Activated naive CD4-positive, alpha-beta T cell treated with anti-CD3 and anti-CD28 coated beads, Interleukin-2, amount 50 U/mL, for 16 hours (primary cell): ENCODE measurements at regions not wholly inside any gene's neighbourhood (a gene's known extent, or its start where the extent isn't known, plus 50 kb on each side); places are given as distances from the start of the nearest gene placed in this dataset.

ENCODE experiments used
- DNase-seq: peaks from one replicate; pipeline ENCODE4 v3.0.0-alpha.2; 2020

- DNase-seq = no peak
These were observed 84.5 kb upstream of the ATP10A start for GRCh38 chr15:25947323-25948314.

GRCh38 chr15:25946241-25946805, 83.2 kb upstream of the ATP10A start:
- DNase-seq = no peak

GRCh38 chr15:25944386-25944785, 81.3 kb upstream of the ATP10A start:
- DNase-seq = no peak

GRCh38 chr15:25943831-25944230, 80.7 kb upstream of the ATP10A start:
- DNase-seq = no peak

DNA sequence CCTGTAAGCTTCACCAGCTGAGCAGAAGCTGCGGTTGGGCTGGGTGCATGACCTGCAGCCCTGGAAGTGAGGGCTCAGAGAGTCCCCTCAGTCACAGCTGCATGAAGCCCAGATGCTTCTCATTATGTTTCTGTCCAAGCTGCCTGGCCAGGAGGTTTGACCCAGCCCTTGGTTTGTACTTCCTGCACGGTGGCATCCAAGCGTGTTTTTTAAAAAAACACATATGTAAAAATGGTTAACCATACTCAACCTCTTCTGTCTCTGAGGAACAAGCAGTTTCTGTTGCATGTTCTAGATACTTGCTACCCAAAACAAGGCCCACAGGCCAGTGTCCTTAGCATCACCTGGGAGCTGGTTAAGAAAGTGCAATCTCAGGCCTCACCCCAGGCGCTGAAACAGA, 76.0 kb upstream of the ATP10A start:
- no peak for DNase-seq

GRCh38 chr15:25937796-25938195, 74.7 kb upstream of the ATP10A start:
- DNase-seq = no peak

- DNase-seq = no peak
These were observed 72.9 kb upstream of the ATP10A start for GRCh38 chr15:25936004-25936403.

DNA sequence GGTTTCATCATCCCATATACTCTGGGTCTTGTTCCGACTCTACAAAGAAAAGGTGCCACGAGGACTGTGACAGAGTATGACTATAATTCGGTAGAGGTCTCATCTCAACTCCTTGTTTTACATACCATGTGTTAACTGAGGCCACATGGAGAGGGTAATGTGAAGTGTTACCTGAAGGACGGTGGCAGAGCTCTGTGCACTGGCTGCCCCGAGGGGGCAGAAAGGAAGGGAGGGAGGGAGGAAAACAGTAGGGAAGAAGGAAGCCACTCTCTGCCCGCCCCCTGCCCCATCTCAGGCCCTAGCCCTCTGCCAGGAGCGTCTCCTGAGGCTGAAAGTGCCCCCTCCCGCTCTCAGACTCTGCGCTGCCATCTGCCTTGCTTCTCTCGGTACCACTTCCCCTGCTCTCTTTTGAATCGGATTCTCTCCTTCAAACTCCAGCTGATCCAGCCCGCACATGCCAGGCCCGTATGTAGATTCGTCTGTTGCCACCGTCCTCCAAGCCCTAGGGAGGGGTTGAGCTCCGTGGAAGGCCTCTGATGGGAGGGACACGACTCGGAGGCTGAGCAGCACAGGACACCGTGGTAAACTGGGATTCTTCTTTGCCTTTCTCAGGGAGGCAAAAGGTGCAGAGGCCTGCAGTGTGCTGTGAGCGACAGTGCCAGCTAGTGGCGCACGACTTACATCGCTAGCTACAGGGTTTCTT, 70.5 kb upstream of the ATP10A start:
- peak; percentile 76 for DNase-seq

GRCh38 chr15:25932696-25933095, 69.6 kb upstream of the ATP10A start:
- DNase-seq = no peak

- no peak for DNase-seq
These were observed 68.7 kb upstream of the ATP10A start for GRCh38 chr15:25931851-25932250.

GRCh38 chr15:25930931-25931330, 67.8 kb upstream of the ATP10A start:
- DNase-seq = no peak
